SK-N-SH (cell line): ENCODE measurements at regions not wholly inside any gene's neighbourhood (a gene's known extent, or its start where the extent isn't known, plus 50 kb on each side); places are given as distances from the start of the nearest gene placed in this dataset.

ENCODE experiments used
- CTCF ChIA-PET: fragments of 300-600, 350-600 bp; formaldehyde crosslinking; extraction: SDS; loops from one replicate; lab custom pipeline; 2021; lab: Yijun Ruan, JAX
- POLR2A ChIA-PET: fragments of 350-600 bp; sonication (Branson Sonifier 250); formaldehyde crosslinking; extraction: SDS; loops from one replicate; lab custom pipeline; 2020; ENCODE audit warnings: antibody characterized with exemption, inconsistent platforms; lab: Yijun Ruan, JAX
- DNase-seq: peaks from one replicate; pipeline ENCODE4 v3.0.0; 2012
- H2AFZ ChIP-seq: fragments of 200-600 bp; sonication (generic); 2 replicates; pipeline ENCODE4 v1.8.1; 2016; ENCODE audit warnings: antibody characterized with exemption, mild to moderate bottlenecking, low read depth
- H3F3A ChIP-seq: fragments of 200-600 bp; sonication (generic); replicated peaks from 2 replicates; pipeline ENCODE3; 2016; ENCODE audit warnings: antibody characterized with exemption, mild to moderate bottlenecking; ENCODE audit not compliant: insufficient read depth
- H3K27ac ChIP-seq, 2 experiments: fragments of 200-500 bp in 1 of 2; fragments of 200-600 bp in 1 of 2; sonication (Bioruptor generic) in 1 of 2; sonication (generic), shearing (Covaris generic) in 1 of 2; 2 replicates each; pipeline versions ENCODE4 v1.5.1 to v1.6.1; 2014 to 2016; ENCODE audit warnings: low read depth in 2 of 2, inconsistent platforms in 1 of 2, low read length in 1 of 2, mild to moderate bottlenecking in 1 of 2, mixed read lengths in 1 of 2
- H3K27me3 ChIP-seq: fragments of 200-600 bp; sonication (generic), shearing (Covaris generic); 2 replicates; pipeline ENCODE4 v1.6.1; 2016; ENCODE audit warnings: mixed run types; ENCODE audit not compliant: insufficient read depth
- H3K36me3 ChIP-seq, 2 experiments: fragments of 200-500 bp in 1 of 2; fragments of 200-600 bp in 1 of 2; sonication (Bioruptor generic) in 1 of 2; sonication (generic) in 1 of 2; replicated peaks in 1 of 2; 2 replicates each; pipeline versions ENCODE3 to v1.5.1; 2014 to 2016; ENCODE audit warnings: low read length in 1 of 2, mild to moderate bottlenecking in 1 of 2; ENCODE audit not compliant: insufficient read depth in 2 of 2, control insufficient read depth in 1 of 2
- H3K4me1 ChIP-seq, 2 experiments: fragments of 200-500 bp in 1 of 2; fragments of 200-600 bp in 1 of 2; sonication (Bioruptor generic) in 1 of 2; sonication (generic), shearing (Covaris generic) in 1 of 2; 2 replicates each; pipeline versions ENCODE4 v1.5.1 to v1.6.1; 2014 to 2016; ENCODE audit warnings: low read depth in 1 of 2, low read length in 1 of 2, mixed run types in 1 of 2; ENCODE audit not compliant: insufficient read depth in 2 of 2, control insufficient read depth in 1 of 2
- H3K4me2 ChIP-seq: fragments of 200-600 bp; sonication (generic), shearing (Covaris generic); 2 replicates; pipeline ENCODE4 v1.6.1; 2017; ENCODE audit warnings: mixed run types
- H3K4me3 ChIP-seq, 2 experiments: fragments of 200-500 bp in 1 of 2; fragments of 200-600 bp in 1 of 2; sonication (Bioruptor generic) in 1 of 2; sonication (generic), shearing (Covaris generic) in 1 of 2; 2 replicates each; pipeline versions ENCODE4 v1.5.1 to v1.8.1; 2014 to 2016; ENCODE audit warnings: low read depth in 2 of 2, inconsistent platforms in 1 of 2, low read length in 1 of 2, mild to moderate bottlenecking in 1 of 2, mixed read lengths in 1 of 2, moderate library complexity in 1 of 2
- H3K79me2 ChIP-seq: fragments of 200-600 bp; sonication (generic); 2 replicates; pipeline ENCODE4 v1.8.1; 2017; ENCODE audit warnings: mild to moderate bottlenecking; ENCODE audit not compliant: insufficient read depth
- H3K9ac ChIP-seq: fragments of 200-600 bp; sonication (generic); 2 replicates; pipeline ENCODE4 v1.6.1; 2017; ENCODE audit warnings: mixed run types
- H3K9me2 ChIP-seq: fragments of 200-600 bp; sonication (generic); 2 replicates; pipeline ENCODE4 v1.6.1; 2017; ENCODE audit warnings: mixed run types
- H3K9me3 ChIP-seq: fragments of 200-600 bp; sonication (generic); 2 replicates; pipeline ENCODE4 v1.6.1; 2017; ENCODE audit warnings: mixed run types, mild to moderate bottlenecking, moderate library complexity
- H4K20me1 ChIP-seq: fragments of 200-600 bp; sonication (generic); 2 replicates; pipeline ENCODE4 v1.6.1; 2017; ENCODE audit warnings: mild to moderate bottlenecking, mixed run types; ENCODE audit not compliant: insufficient read depth
- CHD2 ChIP-seq: fragments of 150-350 bp; IDR thresholded peaks from 2 replicates; pipeline ENCODE4 v1.6.1; 2018; ENCODE audit warnings: low read length; ENCODE audit not compliant: partially characterized antibody
- ELF1 ChIP-seq: IDR thresholded peaks from 2 replicates; pipeline ENCODE4 v1.4.0; 2012
- FOXJ3 ChIP-seq: sonication (generic); formaldehyde crosslinking; IDR thresholded peaks from 2 replicates; pipeline ENCODE4 v1.5.1; 2020; ENCODE audit warnings: mild to moderate bottlenecking, missing genetic modification reagents
- FOXM1 ChIP-seq: IDR thresholded peaks from 2 replicates; pipeline ENCODE4 v1.4.0; 2012; ENCODE audit warnings: low read depth, mild to moderate bottlenecking
- GABPA ChIP-seq: IDR thresholded peaks from 2 replicates; pipeline ENCODE4 v1.4.0; 2012; ENCODE audit warnings: low read depth, mild to moderate bottlenecking
- MEF2A ChIP-seq: IDR thresholded peaks from 2 replicates; pipeline ENCODE4 v1.4.0; 2012; ENCODE audit warnings: low read depth, borderline replicate concordance
- MXI1 ChIP-seq: IDR thresholded peaks from 2 replicates; pipeline ENCODE4 v1.6.1; 2012; ENCODE audit warnings: mild to moderate bottlenecking, low read depth, low read length, improper control_type of control experiment
- NRF1 ChIP-seq: IDR thresholded peaks from 2 replicates; pipeline ENCODE4 v1.6.1; 2012; ENCODE audit warnings: low read depth, mild to moderate bottlenecking, low read length
- POLR2AphosphoS5 ChIP-seq: IDR thresholded peaks from 2 replicates; pipeline ENCODE4 v1.6.1; 2012; ENCODE audit warnings: low read depth, low read length
- SIN3A ChIP-seq: IDR thresholded peaks from 2 replicates; pipeline ENCODE4 v1.6.1; 2012; ENCODE audit warnings: low read depth, mild to moderate bottlenecking, low read length, moderate library complexity, borderline replicate concordance
- SMC3 ChIP-seq: IDR thresholded peaks from 2 replicates; pipeline ENCODE4 v1.6.1; 2012; ENCODE audit warnings: low read depth, low read length, improper control_type of control experiment
- TCF12 ChIP-seq: IDR thresholded peaks from 2 replicates; pipeline ENCODE4 v1.4.0; 2012
- WGBS: methylation state at CpG from one replicate; pipeline ENCODE4 v1.1.6; 2017; ENCODE audit warnings: low lambda C conversion rate; 5-methylcytosine and 5-hydroxymethylcytosine counted together
- TF ChIP-seq, protein P1 (sequence below): IDR thresholded peaks from 2 replicates; pipeline ENCODE4; 2012
- TF ChIP-seq, protein P2 (sequence below): IDR thresholded peaks from 2 replicates; pipeline ENCODE4 v1.4.0; 2012; ENCODE audit warnings: low read depth, borderline replicate concordance
- TF ChIP-seq, protein P3 (sequence below): IDR thresholded peaks from 2 replicates; pipeline ENCODE4 v1.4.0; 2012; ENCODE audit warnings: low read depth, borderline replicate concordance
- TF ChIP-seq, protein P4 (sequence below): fragments of 150-350 bp; IDR thresholded peaks from 2 replicates; pipeline ENCODE4 v1.6.1; 2017; ENCODE audit warnings: antibody characterized with exemption, low read length, low read depth, borderline replicate concordance
- TF ChIP-seq, protein P5 (sequence below): fragments of 200-600 bp; sonication (generic); IDR thresholded peaks from 2 replicates; pipeline ENCODE4 v1.6.1; 2017; ENCODE audit warnings: antibody characterized with exemption, mild to moderate bottlenecking, moderate library complexity
- TF ChIP-seq, protein P6 (sequence below): IDR thresholded peaks from 2 replicates; pipeline ENCODE4 v1.4.0; 2012; ENCODE audit warnings: low read depth

DNA sequence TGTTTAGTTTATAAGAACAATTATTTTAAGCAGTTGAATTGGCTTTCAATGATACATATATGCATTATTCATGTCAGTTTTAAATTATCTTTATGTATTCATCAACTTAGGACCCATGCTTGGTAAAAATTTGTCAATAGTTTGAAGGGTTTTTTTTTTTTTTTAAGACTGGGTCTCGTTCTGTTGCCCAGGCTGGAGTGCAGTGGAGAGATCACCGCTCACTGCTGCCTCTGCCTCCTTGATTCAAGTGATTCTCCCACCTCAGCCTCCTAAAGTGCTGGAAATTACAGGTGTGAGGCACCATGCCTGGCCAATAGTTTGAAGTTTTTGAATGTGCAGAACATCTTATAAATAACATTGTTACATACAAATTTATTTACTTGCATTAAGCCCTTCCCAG is 1671.0 kb upstream of the B3GALT2 start:
- ChIA-PET POLR2A (no interaction called here), CTCF (no interaction called here)
- no peak overlapping the region for H3K4me3 ChIP-seq
- H3K9me2 ChIP-seq = no peaks in the 10 kb centered on the region
- H3K9ac ChIP-seq = no peak overlapping the region
- no peaks in the 10 kb centered on the region for H3K9me3 ChIP-seq
- no peaks in the 10 kb centered on the region for H3K4me1 ChIP-seq
- 0% methylated on average over 2 of the region's 2 CpGs for WGBS
- no peaks in the 10 kb centered on the region for H4K20me1 ChIP-seq
- no peaks in the 10 kb centered on the region for H3K79me2 ChIP-seq
- no peak overlapping the region for H3K27ac ChIP-seq
- H3F3A ChIP-seq = no peaks in the 10 kb centered on the region
- H2AFZ ChIP-seq = no peak overlapping the region
- no peaks in the 10 kb centered on the region for H3K27me3 ChIP-seq
- no peak for DNase-seq
- no peaks in the 10 kb centered on the region for H3K36me3 ChIP-seq
- TF ChIP-seq SMC3 = no peak
- no peak for TF ChIP-seq MXI1
- TF ChIP-seq, protein P1, sequence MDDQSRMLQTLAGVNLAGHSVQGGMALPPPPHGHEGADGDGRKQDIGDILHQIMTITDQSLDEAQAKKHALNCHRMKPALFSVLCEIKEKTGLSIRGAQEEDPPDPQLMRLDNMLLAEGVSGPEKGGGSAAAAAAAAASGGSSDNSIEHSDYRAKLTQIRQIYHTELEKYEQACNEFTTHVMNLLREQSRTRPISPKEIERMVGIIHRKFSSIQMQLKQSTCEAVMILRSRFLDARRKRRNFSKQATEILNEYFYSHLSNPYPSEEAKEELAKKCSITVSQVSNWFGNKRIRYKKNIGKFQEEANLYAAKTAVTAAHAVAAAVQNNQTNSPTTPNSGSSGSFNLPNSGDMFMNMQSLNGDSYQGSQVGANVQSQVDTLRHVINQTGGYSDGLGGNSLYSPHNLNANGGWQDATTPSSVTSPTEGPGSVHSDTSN = no peak
- TF ChIP-seq, protein P2, sequence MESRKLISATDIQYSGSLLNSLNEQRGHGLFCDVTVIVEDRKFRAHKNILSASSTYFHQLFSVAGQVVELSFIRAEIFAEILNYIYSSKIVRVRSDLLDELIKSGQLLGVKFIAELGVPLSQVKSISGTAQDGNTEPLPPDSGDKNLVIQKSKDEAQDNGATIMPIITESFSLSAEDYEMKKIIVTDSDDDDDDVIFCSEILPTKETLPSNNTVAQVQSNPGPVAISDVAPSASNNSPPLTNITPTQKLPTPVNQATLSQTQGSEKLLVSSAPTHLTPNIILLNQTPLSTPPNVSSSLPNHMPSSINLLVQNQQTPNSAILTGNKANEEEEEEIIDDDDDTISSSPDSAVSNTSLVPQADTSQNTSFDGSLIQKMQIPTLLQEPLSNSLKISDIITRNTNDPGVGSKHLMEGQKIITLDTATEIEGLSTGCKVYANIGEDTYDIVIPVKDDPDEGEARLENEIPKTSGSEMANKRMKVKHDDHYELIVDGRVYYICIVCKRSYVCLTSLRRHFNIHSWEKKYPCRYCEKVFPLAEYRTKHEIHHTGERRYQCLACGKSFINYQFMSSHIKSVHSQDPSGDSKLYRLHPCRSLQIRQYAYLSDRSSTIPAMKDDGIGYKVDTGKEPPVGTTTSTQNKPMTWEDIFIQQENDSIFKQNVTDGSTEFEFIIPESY = no peak
- no peak overlapping the region for H3K4me2 ChIP-seq

DNA sequence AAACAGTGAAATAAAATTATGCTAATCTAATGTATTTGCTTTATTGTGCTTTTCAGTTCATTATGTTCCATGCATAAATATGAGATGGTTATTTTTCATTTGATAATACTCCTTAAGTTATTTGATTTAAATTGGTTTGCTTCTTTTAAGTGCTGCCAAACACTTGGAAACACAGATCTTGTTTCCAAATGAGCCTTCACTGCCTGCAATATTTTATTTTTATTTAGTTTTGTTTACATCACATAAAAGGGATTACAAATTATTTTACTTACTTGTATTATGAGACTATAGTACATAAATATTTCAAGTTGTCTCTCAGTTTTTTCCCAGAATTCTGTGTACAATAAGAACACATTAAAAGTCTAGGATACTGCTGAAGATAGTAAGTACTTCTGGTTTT is 1662.4 kb upstream of the B3GALT2 start:
- Histone ChIP-seq H4K20me1 (no peaks in the 10 kb centered on the region), H3K4me2 (no peak overlapping the region), H3K4me1 (no peaks in the 10 kb centered on the region), H3F3A (no peaks in the 10 kb centered on the region), H3K9me3 (no peaks in the 10 kb centered on the region), H3K4me3 (no peak overlapping the region), H3K79me2 (no peaks in the 10 kb centered on the region), H3K27me3 (no peaks in the 10 kb centered on the region), H3K9me2 (no peaks in the 10 kb centered on the region), H2AFZ (no peak overlapping the region), H3K9ac (no peak overlapping the region), H3K36me3 (no peaks in the 10 kb centered on the region), H3K27ac (no peak overlapping the region)
- CTCF ChIA-PET = no interaction called here
- no peak for DNase-seq
- POLR2A ChIA-PET = no interaction called here
- TF ChIP-seq FOXM1 = no peak
- TF ChIP-seq, protein P2 = no peak
- TF ChIP-seq MEF2A = no peak
- TF ChIP-seq TCF12 = no peak
- TF ChIP-seq, protein P3, sequence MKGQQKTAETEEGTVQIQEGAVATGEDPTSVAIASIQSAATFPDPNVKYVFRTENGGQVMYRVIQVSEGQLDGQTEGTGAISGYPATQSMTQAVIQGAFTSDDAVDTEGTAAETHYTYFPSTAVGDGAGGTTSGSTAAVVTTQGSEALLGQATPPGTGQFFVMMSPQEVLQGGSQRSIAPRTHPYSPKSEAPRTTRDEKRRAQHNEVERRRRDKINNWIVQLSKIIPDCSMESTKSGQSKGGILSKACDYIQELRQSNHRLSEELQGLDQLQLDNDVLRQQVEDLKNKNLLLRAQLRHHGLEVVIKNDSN = no peak
- no peak for TF ChIP-seq ELF1
- TF ChIP-seq, protein P1 = no peak
- TF ChIP-seq, protein P4, sequence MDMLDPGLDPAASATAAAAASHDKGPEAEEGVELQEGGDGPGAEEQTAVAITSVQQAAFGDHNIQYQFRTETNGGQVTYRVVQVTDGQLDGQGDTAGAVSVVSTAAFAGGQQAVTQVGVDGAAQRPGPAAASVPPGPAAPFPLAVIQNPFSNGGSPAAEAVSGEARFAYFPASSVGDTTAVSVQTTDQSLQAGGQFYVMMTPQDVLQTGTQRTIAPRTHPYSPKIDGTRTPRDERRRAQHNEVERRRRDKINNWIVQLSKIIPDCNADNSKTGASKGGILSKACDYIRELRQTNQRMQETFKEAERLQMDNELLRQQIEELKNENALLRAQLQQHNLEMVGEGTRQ = no peak
- TF ChIP-seq NRF1 = no peak
- no peak for TF ChIP-seq SMC3
- TF ChIP-seq, protein P5, sequence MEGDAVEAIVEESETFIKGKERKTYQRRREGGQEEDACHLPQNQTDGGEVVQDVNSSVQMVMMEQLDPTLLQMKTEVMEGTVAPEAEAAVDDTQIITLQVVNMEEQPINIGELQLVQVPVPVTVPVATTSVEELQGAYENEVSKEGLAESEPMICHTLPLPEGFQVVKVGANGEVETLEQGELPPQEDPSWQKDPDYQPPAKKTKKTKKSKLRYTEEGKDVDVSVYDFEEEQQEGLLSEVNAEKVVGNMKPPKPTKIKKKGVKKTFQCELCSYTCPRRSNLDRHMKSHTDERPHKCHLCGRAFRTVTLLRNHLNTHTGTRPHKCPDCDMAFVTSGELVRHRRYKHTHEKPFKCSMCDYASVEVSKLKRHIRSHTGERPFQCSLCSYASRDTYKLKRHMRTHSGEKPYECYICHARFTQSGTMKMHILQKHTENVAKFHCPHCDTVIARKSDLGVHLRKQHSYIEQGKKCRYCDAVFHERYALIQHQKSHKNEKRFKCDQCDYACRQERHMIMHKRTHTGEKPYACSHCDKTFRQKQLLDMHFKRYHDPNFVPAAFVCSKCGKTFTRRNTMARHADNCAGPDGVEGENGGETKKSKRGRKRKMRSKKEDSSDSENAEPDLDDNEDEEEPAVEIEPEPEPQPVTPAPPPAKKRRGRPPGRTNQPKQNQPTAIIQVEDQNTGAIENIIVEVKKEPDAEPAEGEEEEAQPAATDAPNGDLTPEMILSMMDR = no peak
- TF ChIP-seq FOXJ3 (CRISPR knock-in tag) = no peak
- no peak for TF ChIP-seq POLR2AphosphoS5
- no peak for TF ChIP-seq CHD2
- TF ChIP-seq GABPA = no peak
- TF ChIP-seq MXI1 = no peak
- TF ChIP-seq SIN3A = no peak
- TF ChIP-seq, protein P6, sequence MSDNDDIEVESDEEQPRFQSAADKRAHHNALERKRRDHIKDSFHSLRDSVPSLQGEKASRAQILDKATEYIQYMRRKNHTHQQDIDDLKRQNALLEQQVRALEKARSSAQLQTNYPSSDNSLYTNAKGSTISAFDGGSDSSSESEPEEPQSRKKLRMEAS = no peak
